ENCODE measurements at regions not wholly inside any gene's neighbourhood (a gene's known extent, or its start where the extent isn't known, plus 50 kb on each side); places are given as distances from the start of the nearest gene placed in this dataset.

DNA sequence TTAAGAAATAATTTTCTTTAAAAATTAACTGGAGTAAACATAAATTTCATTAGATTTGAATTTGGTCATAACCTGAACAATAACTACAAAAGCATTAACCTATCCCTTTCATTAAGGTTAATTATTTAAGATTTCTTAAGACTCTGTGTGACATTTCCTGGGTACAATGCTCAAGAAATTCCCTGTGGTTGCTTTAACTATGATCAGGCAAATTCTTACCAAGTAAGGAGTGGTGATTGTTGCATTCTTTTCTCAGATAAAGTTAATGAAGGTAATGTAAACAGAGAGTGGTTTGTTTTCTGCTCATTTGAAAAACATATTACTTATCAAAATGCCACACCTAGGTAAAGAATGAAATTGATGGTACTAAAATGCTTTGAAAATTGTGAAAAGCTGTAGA is 114.8 kb upstream of the MIR17HG start:
- TF ChIP-seq POLR2AphosphoS5 (IDR thresholded peaks at IDR 0.05; ENCODE audit: borderline replicate concordance, low read depth, low read length) (no peak), EZH2 (IDR thresholded peaks at IDR 0.05) (no peak)
